SH-SY5Y (cell line): ENCODE measurements at regions not wholly inside any gene's neighbourhood (a gene's known extent, or its start where the extent isn't known, plus 50 kb on each side); places are given as distances from the start of the nearest gene placed in this dataset.

Experiments used
- GATA2 ChIP-seq: IDR thresholded peaks from 2 replicates; pipeline ENCODE4 v1.6.1; 2011; ENCODE audit warnings: mild to moderate bottlenecking, low read depth, low read length
- GATA3 ChIP-seq: IDR thresholded peaks from 2 replicates; pipeline ENCODE4 v1.6.1; 2011; ENCODE audit warnings: low read depth, mild to moderate bottlenecking, low read length, moderate library complexity

GRCh38 chr2:217662984-217663602 is 339.7 kb downstream of the TNS1 start:
- TF ChIP-seq GATA2 (no peak), GATA3 (no peak)
